K562 (cell line): ENCODE measurements at regions not wholly inside any gene's neighbourhood (a gene's known extent, or its start where the extent isn't known, plus 50 kb on each side); places are given as distances from the start of the nearest gene placed in this dataset.

ENCODE experiments used
- ATAC-seq: fragments of 200-7000 bp; cut with Tn5 transposase; 3 replicates; pipeline ENCODE4 v1.9.1; 2020; ENCODE audit warnings: moderate library complexity
- BruUV-seq: library from RNA; stranded (reverse); fragments of 400-500 nt; replicated peaks from 2 replicates; lab custom pipeline; 2021; lab: Mats Ljungman, UMichigan
- CTCF ChIA-PET: fragments of 300-600 bp; formaldehyde crosslinking; extraction: SDS; loops from one replicate; lab custom pipeline; 2021; ENCODE audit warnings: low intra/inter-chr PET ratio; lab: Yijun Ruan, JAX
- POLR2A ChIA-PET: fragments of 300-600, 350-650 bp; sonication (Branson Sonifier 250); formaldehyde crosslinking; extraction: SDS; loops from one replicate; lab custom pipeline; 2021; ENCODE audit warnings: antibody characterized with exemption, inconsistent platforms; lab: Yijun Ruan, JAX
- DNase-seq, 4 experiments: peaks; one replicate each; pipeline versions ENCODE4 v3.0.0 to v3.0.0-alpha.2; 2011 to 2018; ENCODE audit warnings: low spot score in 3 of 4, mixed read lengths in 3 of 4; ENCODE audit errors: extremely low read depth in 1 of 4
- FAIRE-seq: peaks from 2 replicates; lab custom pipeline; 2011; peaks lifted over from hg19 to GRCh38; lab: Jason Lieb, UNC
- H2AFZ ChIP-seq: 2 replicates; pipeline ENCODE4 v1.6.0; 2011; ENCODE audit warnings: low read depth, low read length, control low read depth, inconsistent platforms
- H3K27ac ChIP-seq: fragments of 200-600 bp; 3 replicates; pipeline ENCODE4 v1.8.0; 2011; ENCODE audit warnings: low read depth, mild to moderate bottlenecking, control low read depth, inconsistent platforms, low read length, moderate library complexity, mixed read lengths; ENCODE audit errors: extremely low read depth
- H3K27me3 ChIP-seq, 2 experiments: fragments of 300-600 bp in 1 of 2; 2 replicates in 1 of 2; 3 replicates in 1 of 2; pipeline versions ENCODE4 v1.6.0 to v1.8.0; 2011; ENCODE audit warnings: inconsistent platforms in 2 of 2, low read length in 2 of 2, mild to moderate bottlenecking in 1 of 2, mixed read lengths in 1 of 2, moderate library complexity in 1 of 2; ENCODE audit not compliant: control insufficient read depth in 2 of 2, insufficient read depth in 2 of 2
- H3K36me3 ChIP-seq: fragments of 300-600 bp; 3 replicates; pipeline ENCODE4 v1.8.0; 2011; ENCODE audit warnings: mild to moderate bottlenecking, low read length, inconsistent platforms; ENCODE audit not compliant: control insufficient read depth, insufficient read depth
- H3K4me1 ChIP-seq, 2 experiments: fragments of 200-600 bp in 1 of 2; replicated peaks in 1 of 2; 2 replicates in 1 of 2; 3 replicates in 1 of 2; pipeline versions ENCODE4 v1.5.1 to v1.8.0; 2011; ENCODE audit warnings: inconsistent platforms in 2 of 2, low read length in 2 of 2, mild to moderate bottlenecking in 1 of 2, mixed read lengths in 1 of 2, moderate library complexity in 1 of 2; ENCODE audit not compliant: control insufficient read depth in 2 of 2, insufficient read depth in 2 of 2
- H3K4me2 ChIP-seq: 2 replicates; pipeline ENCODE4 v1.6.1; 2011; ENCODE audit warnings: low read length, control low read depth, inconsistent platforms, mixed read lengths; ENCODE audit not compliant: insufficient read depth
- H3K4me3 ChIP-seq: fragments of 200-600 bp; sonication (generic), shearing (Covaris generic); 2 replicates; pipeline ENCODE4 v1.5.1; 2016; ENCODE audit warnings: control low read depth, inconsistent platforms
- H3K79me2 ChIP-seq: fragments of 200-600 bp; 3 replicates; pipeline ENCODE4 v1.8.0; 2011; ENCODE audit warnings: low read length, inconsistent platforms; ENCODE audit not compliant: control insufficient read depth, insufficient read depth
- H3K9ac ChIP-seq, 2 experiments: 2 replicates each; pipeline versions ENCODE4 v1.6.0 to v1.6.1; 2011; ENCODE audit warnings: low read depth in 2 of 2, low read length in 2 of 2, control low read depth in 1 of 2, inconsistent platforms in 1 of 2, mild to moderate bottlenecking in 1 of 2, mixed read lengths in 1 of 2; ENCODE audit not compliant: insufficient read depth in 1 of 2
- H3K9me1 ChIP-seq: one replicate; pipeline ENCODE4 v1.6.0; 2011; ENCODE audit warnings: inconsistent platforms, mild to moderate bottlenecking, low read length, moderate library complexity; ENCODE audit not compliant: control insufficient read depth, insufficient read depth
- H3K9me3 ChIP-seq: replicated peaks from 2 replicates; pipeline ENCODE4 v1.5.1; 2011; ENCODE audit warnings: low read depth, low read length, inconsistent platforms; ENCODE audit not compliant: control insufficient read depth, insufficient read depth
- H4K20me1 ChIP-seq: replicated peaks from 2 replicates; pipeline ENCODE4 v1.6.1; 2011; ENCODE audit warnings: low read length, inconsistent platforms, mixed read lengths; ENCODE audit not compliant: control insufficient read depth, insufficient read depth
- EHMT2 ChIP-seq: fragments of 450-650 bp; IDR thresholded peaks from 2 replicates; pipeline ENCODE4 v1.6.1; 2018; ENCODE audit warnings: antibody characterized with exemption
- FOSL1 ChIP-seq: fragments of 200-800 bp; sonication (Bioruptor generic); conservative IDR thresholded peaks from 2 replicates; pipeline ENCODE4 v1.6.1; 2016; ENCODE audit warnings: missing genetic modification characterization, missing compliant biosample characterization
- MYNN ChIP-seq, 2 experiments: sonication (generic); formaldehyde crosslinking in 1 of 2; IDR thresholded peaks; 2 replicates each; pipeline versions ENCODE4 v1.5.0 to v1.6.1; 2016 to 2020; ENCODE audit warnings: antibody characterized with exemption in 1 of 2, missing genetic modification reagents in 1 of 2
- PYGO2 ChIP-seq: fragments of 450-650 bp; IDR thresholded peaks from 2 replicates; pipeline ENCODE4 v1.6.1; 2016; ENCODE audit warnings: mild to moderate bottlenecking, missing genetic modification characterization, moderate library complexity, missing compliant biosample characterization
- RAD51 ChIP-seq: fragments of 450-650 bp; IDR thresholded peaks from 2 replicates; pipeline ENCODE4 v1.7.1; 2016; ENCODE audit warnings: low read depth, mild to moderate bottlenecking, borderline replicate concordance
- RCOR1 ChIP-seq, 2 experiments: IDR thresholded peaks; 2 replicates each; pipeline ENCODE4 v1.6.1; 2012; ENCODE audit warnings: low read depth in 2 of 2, low read length in 2 of 2, borderline replicate concordance in 1 of 2, improper control_type of control experiment in 1 of 2
- ZNF124 ChIP-seq: sonication (generic); formaldehyde crosslinking; IDR thresholded peaks from 2 replicates; pipeline ENCODE4 v1.8.1; 2022; ENCODE audit warnings: missing genetic modification reagents
- ZNF133 ChIP-seq: fragments of 250-450 bp; sonication (Bioruptor Pico); IDR thresholded peaks from 2 replicates; pipeline ENCODE4 v1.4.0; 2020; ENCODE audit warnings: mild to moderate bottlenecking
- WGBS: fragments of 100-300 bp; shearing (Covaris generic); methylation state at CpG from one replicate; pipeline ENCODE4 v1.1.6; 2016; ENCODE audit warnings: low coverage, mixed read lengths; ENCODE audit not compliant: insufficient coverage; ENCODE audit errors: missing lambda C conversion rate; 5-methylcytosine and 5-hydroxymethylcytosine counted together
- in situ Hi-C: fragments of 300-500 bp; cut with MboI; formaldehyde crosslinking; loops from 4 replicates; pipeline ENCODE4 v1.15.0; 2018; ENCODE audit warnings: inconsistent platforms, mixed read lengths
- intact Hi-C: fragments of 100-400 bp; cut with micrococcal nuclease; formaldehyde crosslinking; loops from 2 replicates; pipeline ENCODE4 v1.14.2; 2022
- TF ChIP-seq, protein P1 (sequence below): fragments of 250-450 bp; sonication (Bioruptor Pico); IDR thresholded peaks from 2 replicates; pipeline ENCODE4 v1.8.0; 2021; ENCODE audit warnings: borderline replicate concordance, mild to moderate bottlenecking, moderate library complexity; ENCODE audit not compliant: poor library complexity, severe bottlenecking
- TF ChIP-seq, protein P2 (sequence below): fragments of 450-650 bp; formaldehyde crosslinking; IDR thresholded peaks from 2 replicates; pipeline ENCODE4 v1.4.0; 2022; ENCODE audit warnings: mild to moderate bottlenecking, moderate library complexity
- TF ChIP-seq, protein P3 (sequence below): sonication (generic); formaldehyde crosslinking; IDR thresholded peaks from 2 replicates; pipeline ENCODE4 v1.8.1; 2023; ENCODE audit warnings: mild to moderate bottlenecking, missing genetic modification reagents
- TF ChIP-seq, protein P4 (sequence below): sonication (generic); formaldehyde crosslinking; IDR thresholded peaks from 2 replicates; pipeline ENCODE4 v1.8.1; 2023; ENCODE audit warnings: missing genetic modification reagents, mild to moderate bottlenecking, borderline replicate concordance
- TF ChIP-seq, protein P5 (sequence below), 2 experiments: fragments of 450-650 bp; IDR thresholded peaks; 2 replicates each; pipeline ENCODE4 v1.6.1; 2016

DNA sequence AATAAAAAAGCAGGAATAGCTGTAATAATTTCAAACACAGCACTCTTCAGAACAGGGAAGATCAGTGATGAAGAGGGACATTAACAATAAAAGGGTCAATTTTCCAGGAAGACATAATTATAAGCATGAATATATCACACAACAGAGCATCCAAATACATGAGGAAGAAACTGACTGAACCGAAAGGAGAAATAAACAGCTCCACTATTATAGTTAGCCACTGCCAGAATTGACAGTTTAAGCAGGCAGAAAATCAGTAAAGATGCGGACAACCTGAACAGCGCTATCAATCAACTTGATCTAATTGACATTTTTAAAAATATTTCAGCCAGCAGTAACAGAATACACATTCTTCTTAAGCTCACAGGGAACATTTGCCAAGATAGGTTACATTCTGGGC, 89.1 kb downstream of the MED10 start:
- Histone ChIP-seq H3K9me3 (no peaks in the 10 kb centered on the region), H3K9ac (no peak overlapping the region), H3K9me1 (no peaks in the 10 kb centered on the region), H3K4me3 (no peak overlapping the region), H3K27me3 (no peaks in the 10 kb centered on the region), H3K27ac (no peak overlapping the region), H3K79me2 (no peaks in the 10 kb centered on the region), H3K4me1 (no peaks in the 10 kb centered on the region), H3K36me3 (no peaks in the 10 kb centered on the region), H4K20me1 (no peaks in the 10 kb centered on the region), H3K4me2 (no peak overlapping the region), H2AFZ (no peak overlapping the region)
- no peak for DNase-seq
- POLR2A ChIA-PET, result interaction anchor here (0.7 kb wide), 1 partner anchor 219 kb away, joined by 3 read pairs; no protein-coding TSS in a partner anchor
- no peak for FAIRE-seq
- intact Hi-C loops, result no loop called here
- no TSS peak for BruUV-seq
- in situ Hi-C loops, result no loop called here
- CTCF ChIA-PET, result no interaction called here
- ATAC-seq, result no peak
- 2% methylated on average over 3 of the region's 3 CpGs for WGBS
- TF ChIP-seq ZNF124 (CRISPR knock-in tag), result no peak
- TF ChIP-seq, protein P1, sequence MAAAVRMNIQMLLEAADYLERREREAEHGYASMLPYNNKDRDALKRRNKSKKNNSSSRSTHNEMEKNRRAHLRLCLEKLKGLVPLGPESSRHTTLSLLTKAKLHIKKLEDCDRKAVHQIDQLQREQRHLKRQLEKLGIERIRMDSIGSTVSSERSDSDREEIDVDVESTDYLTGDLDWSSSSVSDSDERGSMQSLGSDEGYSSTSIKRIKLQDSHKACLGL (CRISPR knock-in tag), result no peak
- TF ChIP-seq RCOR1 (IDR thresholded peaks at IDR 0.05; ENCODE audit: borderline replicate concordance in 1 of 2, low read depth in 2 of 2, low read length in 2 of 2), result no peak
- no peak for TF ChIP-seq EHMT2
- no peak for TF ChIP-seq FOSL1 (tag)
- TF ChIP-seq PYGO2 (tag), result no peak
- no peak for TF ChIP-seq MYNN (IDR thresholded peaks at IDR 0.05)
- TF ChIP-seq MYNN (CRISPR knock-in tag; IDR thresholded peaks at IDR 0.05), result no peak
- no peak for TF ChIP-seq ZNF133 (CRISPR knock-in tag)
- TF ChIP-seq, protein P2, sequence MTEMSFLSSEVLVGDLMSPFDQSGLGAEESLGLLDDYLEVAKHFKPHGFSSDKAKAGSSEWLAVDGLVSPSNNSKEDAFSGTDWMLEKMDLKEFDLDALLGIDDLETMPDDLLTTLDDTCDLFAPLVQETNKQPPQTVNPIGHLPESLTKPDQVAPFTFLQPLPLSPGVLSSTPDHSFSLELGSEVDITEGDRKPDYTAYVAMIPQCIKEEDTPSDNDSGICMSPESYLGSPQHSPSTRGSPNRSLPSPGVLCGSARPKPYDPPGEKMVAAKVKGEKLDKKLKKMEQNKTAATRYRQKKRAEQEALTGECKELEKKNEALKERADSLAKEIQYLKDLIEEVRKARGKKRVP, result no peak
- TF ChIP-seq, protein P3, sequence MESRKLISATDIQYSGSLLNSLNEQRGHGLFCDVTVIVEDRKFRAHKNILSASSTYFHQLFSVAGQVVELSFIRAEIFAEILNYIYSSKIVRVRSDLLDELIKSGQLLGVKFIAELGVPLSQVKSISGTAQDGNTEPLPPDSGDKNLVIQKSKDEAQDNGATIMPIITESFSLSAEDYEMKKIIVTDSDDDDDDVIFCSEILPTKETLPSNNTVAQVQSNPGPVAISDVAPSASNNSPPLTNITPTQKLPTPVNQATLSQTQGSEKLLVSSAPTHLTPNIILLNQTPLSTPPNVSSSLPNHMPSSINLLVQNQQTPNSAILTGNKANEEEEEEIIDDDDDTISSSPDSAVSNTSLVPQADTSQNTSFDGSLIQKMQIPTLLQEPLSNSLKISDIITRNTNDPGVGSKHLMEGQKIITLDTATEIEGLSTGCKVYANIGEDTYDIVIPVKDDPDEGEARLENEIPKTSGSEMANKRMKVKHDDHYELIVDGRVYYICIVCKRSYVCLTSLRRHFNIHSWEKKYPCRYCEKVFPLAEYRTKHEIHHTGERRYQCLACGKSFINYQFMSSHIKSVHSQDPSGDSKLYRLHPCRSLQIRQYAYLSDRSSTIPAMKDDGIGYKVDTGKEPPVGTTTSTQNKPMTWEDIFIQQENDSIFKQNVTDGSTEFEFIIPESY (CRISPR knock-in tag), result no peak
- TF ChIP-seq, protein P4, sequence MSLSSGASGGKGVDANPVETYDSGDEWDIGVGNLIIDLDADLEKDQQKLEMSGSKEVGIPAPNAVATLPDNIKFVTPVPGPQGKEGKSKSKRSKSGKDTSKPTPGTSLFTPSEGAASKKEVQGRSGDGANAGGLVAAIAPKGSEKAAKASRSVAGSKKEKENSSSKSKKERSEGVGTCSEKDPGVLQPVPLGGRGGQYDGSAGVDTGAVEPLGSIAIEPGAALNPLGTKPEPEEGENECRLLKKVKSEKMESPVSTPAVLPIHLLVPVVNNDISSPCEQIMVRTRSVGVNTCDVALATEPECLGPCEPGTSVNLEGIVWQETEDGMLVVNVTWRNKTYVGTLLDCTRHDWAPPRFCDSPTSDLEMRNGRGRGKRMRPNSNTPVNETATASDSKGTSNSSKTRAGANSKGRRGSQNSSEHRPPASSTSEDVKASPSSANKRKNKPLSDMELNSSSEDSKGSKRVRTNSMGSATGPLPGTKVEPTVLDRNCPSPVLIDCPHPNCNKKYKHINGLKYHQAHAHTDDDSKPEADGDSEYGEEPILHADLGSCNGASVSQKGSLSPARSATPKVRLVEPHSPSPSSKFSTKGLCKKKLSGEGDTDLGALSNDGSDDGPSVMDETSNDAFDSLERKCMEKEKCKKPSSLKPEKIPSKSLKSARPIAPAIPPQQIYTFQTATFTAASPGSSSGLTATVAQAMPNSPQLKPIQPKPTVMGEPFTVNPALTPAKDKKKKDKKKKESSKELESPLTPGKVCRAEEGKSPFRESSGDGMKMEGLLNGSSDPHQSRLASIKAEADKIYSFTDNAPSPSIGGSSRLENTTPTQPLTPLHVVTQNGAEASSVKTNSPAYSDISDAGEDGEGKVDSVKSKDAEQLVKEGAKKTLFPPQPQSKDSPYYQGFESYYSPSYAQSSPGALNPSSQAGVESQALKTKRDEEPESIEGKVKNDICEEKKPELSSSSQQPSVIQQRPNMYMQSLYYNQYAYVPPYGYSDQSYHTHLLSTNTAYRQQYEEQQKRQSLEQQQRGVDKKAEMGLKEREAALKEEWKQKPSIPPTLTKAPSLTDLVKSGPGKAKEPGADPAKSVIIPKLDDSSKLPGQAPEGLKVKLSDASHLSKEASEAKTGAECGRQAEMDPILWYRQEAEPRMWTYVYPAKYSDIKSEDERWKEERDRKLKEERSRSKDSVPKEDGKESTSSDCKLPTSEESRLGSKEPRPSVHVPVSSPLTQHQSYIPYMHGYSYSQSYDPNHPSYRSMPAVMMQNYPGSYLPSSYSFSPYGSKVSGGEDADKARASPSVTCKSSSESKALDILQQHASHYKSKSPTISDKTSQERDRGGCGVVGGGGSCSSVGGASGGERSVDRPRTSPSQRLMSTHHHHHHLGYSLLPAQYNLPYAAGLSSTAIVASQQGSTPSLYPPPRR (CRISPR knock-in tag), result no peak
- TF ChIP-seq, protein P5, sequence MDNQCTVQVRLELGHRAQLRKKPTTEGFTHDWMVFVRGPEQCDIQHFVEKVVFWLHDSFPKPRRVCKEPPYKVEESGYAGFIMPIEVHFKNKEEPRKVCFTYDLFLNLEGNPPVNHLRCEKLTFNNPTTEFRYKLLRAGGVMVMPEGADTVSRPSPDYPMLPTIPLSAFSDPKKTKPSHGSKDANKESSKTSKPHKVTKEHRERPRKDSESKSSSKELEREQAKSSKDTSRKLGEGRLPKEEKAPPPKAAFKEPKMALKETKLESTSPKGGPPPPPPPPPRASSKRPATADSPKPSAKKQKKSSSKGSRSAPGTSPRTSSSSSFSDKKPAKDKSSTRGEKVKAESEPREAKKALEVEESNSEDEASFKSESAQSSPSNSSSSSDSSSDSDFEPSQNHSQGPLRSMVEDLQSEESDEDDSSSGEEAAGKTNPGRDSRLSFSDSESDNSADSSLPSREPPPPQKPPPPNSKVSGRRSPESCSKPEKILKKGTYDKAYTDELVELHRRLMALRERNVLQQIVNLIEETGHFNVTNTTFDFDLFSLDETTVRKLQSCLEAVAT (IDR thresholded peaks at IDR 0.05), result no peak
- TF ChIP-seq RAD51, result no peak
